ENCODE measurements at regions not wholly inside any gene's neighbourhood (a gene's known extent, or its start where the extent isn't known, plus 50 kb on each side); places are given as distances from the start of the nearest gene placed in this dataset.

GRCh38 chr2:129181963-129182362 is 797.5 kb upstream of the RAB6C start:
- Histone ChIP-seq H3K36me3 (replicated peaks; ENCODE audit: insufficient read depth, low read length) (no peaks in the 10 kb centered on the region), H3K9me3 (replicated peaks; ENCODE audit: insufficient read depth, low read length) (no peaks in the 10 kb centered on the region), H3K9ac (ENCODE audit: low read length) (no peak overlapping the region), H3K4me2 (ENCODE audit: low read depth, low read length) (no peak overlapping the region), H2AFZ (ENCODE audit: low read length) (no peak overlapping the region), H3K27ac (ENCODE audit: low read length) (no peak overlapping the region), H3K4me3 (ENCODE audit: low read length) (no peak overlapping the region), H3K27me3 (replicated peaks; ENCODE audit: insufficient read depth, low read length) (no peaks in the 10 kb centered on the region), H4K20me1 (ENCODE audit: insufficient read depth, low read length) (no peaks in the 10 kb centered on the region), H3K9me2 (replicated peaks; ENCODE audit: insufficient read depth, low read length) (no peaks in the 10 kb centered on the region), H3K4me1 (ENCODE audit: low read length) (no peaks in the 10 kb centered on the region), H3F3A (ENCODE audit: insufficient read depth, low read length) (no peaks in the 10 kb centered on the region), H3K79me2 (ENCODE audit: low read length) (no peaks in the 10 kb centered on the region)
- DNase-seq = no peak
- no peak for TF ChIP-seq CTCF (IDR thresholded peaks at IDR 0.05; ENCODE audit: low read length)
- no peak for TF ChIP-seq EZH2phosphoT487 (IDR thresholded peaks at IDR 0.05; ENCODE audit: low read length)
- no peak for TF ChIP-seq EZH2 (optimal IDR thresholded peaks at IDR 0.05; ENCODE audit: low read depth, low read length)

GRCh38 chr2:129187343-129187742 is 792.1 kb upstream of the RAB6C start:
- Histone ChIP-seq H3K27ac (ENCODE audit: low read length) (no peak overlapping the region), H3K36me3 (replicated peaks; ENCODE audit: insufficient read depth, low read length) (no peaks in the 10 kb centered on the region), H3K9me2 (replicated peaks; ENCODE audit: insufficient read depth, low read length) (no peaks in the 10 kb centered on the region), H3K27me3 (replicated peaks; ENCODE audit: insufficient read depth, low read length) (no peaks in the 10 kb centered on the region), H3K79me2 (ENCODE audit: low read length) (no peaks in the 10 kb centered on the region), H3F3A (ENCODE audit: insufficient read depth, low read length) (no peaks in the 10 kb centered on the region), H4K20me1 (ENCODE audit: insufficient read depth, low read length) (no peaks in the 10 kb centered on the region), H3K9ac (ENCODE audit: low read length) (no peak overlapping the region), H3K4me1 (ENCODE audit: low read length) (no peaks in the 10 kb centered on the region), H3K9me3 (replicated peaks; ENCODE audit: insufficient read depth, low read length) (no peaks in the 10 kb centered on the region), H3K4me2 (ENCODE audit: low read depth, low read length) (no peak overlapping the region), H2AFZ (ENCODE audit: low read length) (no peak overlapping the region), H3K4me3 (ENCODE audit: low read length) (no peak overlapping the region)
- DNase-seq = no peak
- TF ChIP-seq EZH2phosphoT487 (IDR thresholded peaks at IDR 0.05; ENCODE audit: low read length) (no peak), CTCF (IDR thresholded peaks at IDR 0.05; ENCODE audit: low read length) (no peak)

GRCh38 chr2:129188451-129188850 is 791.0 kb upstream of the RAB6C start:
- no peak overlapping the region for H2AFZ ChIP-seq (ENCODE audit: low read length)
- no peak overlapping the region for H3K27ac ChIP-seq (ENCODE audit: low read length)
- H3K79me2 ChIP-seq (ENCODE audit: low read length) = no peaks in the 10 kb centered on the region
- no peaks in the 10 kb centered on the region for H3K9me2 ChIP-seq (replicated peaks; ENCODE audit: insufficient read depth, low read length)
- DNase-seq = no peak
- H3K27me3 ChIP-seq (replicated peaks; ENCODE audit: insufficient read depth, low read length) = no peaks in the 10 kb centered on the region
- no peaks in the 10 kb centered on the region for H4K20me1 ChIP-seq (ENCODE audit: insufficient read depth, low read length)
- no peaks in the 10 kb centered on the region for H3K36me3 ChIP-seq (replicated peaks; ENCODE audit: insufficient read depth, low read length)
- TF ChIP-seq EZH2 (optimal IDR thresholded peaks at IDR 0.05; ENCODE audit: low read depth, low read length) (no peak), CTCF (IDR thresholded peaks at IDR 0.05; ENCODE audit: low read length) (no peak), EZH2phosphoT487 (IDR thresholded peaks at IDR 0.05; ENCODE audit: low read length) (no peak)
- no peaks in the 10 kb centered on the region for H3F3A ChIP-seq (ENCODE audit: insufficient read depth, low read length)
- H3K4me2 ChIP-seq (ENCODE audit: low read depth, low read length) = no peak overlapping the region
- no peaks in the 10 kb centered on the region for H3K4me1 ChIP-seq (ENCODE audit: low read length)
- no peak overlapping the region for H3K9ac ChIP-seq (ENCODE audit: low read length)
- no peaks in the 10 kb centered on the region for H3K9me3 ChIP-seq (replicated peaks; ENCODE audit: insufficient read depth, low read length)
- H3K4me3 ChIP-seq (ENCODE audit: low read length) = no peak overlapping the region
